GM23338 (cell line): ENCODE measurements at regions not wholly inside any gene's neighbourhood (a gene's known extent, or its start where the extent isn't known, plus 50 kb on each side); places are given as distances from the start of the nearest gene placed in this dataset.
"Not testable (repeated sequence)": the region's sequence is repeated elsewhere in the genome, so short reads cannot be mapped to it uniquely, and the experiment has no call there.

Experiments used
- CTCF ChIP-seq, 2 experiments: fragments of 200-600 bp in 1 of 2; sonication (generic) in 1 of 2; conservative IDR thresholded peaks; 2 replicates each; pipeline versions ENCODE4 v1.5.1 to v1.6.1; 2016 to 2017; ENCODE audit warnings: antibody characterized with exemption in 2 of 2, low read depth in 2 of 2, mild to moderate bottlenecking in 2 of 2, moderate library complexity in 1 of 2
- EZH2 ChIP-seq: fragments of 200-600 bp; sonication (generic); IDR thresholded peaks from one replicate; pipeline ENCODE4 v1.8.0; 2017; ENCODE audit warnings: antibody characterized with exemption, mild to moderate bottlenecking, low read depth; ENCODE audit not compliant: unreplicated experiment
- POLR2AphosphoS5 ChIP-seq: IDR thresholded peaks from 2 replicates; pipeline ENCODE4 v1.6.1; 2016; ENCODE audit warnings: antibody characterized with exemption, low read depth
- REST ChIP-seq: IDR thresholded peaks from one replicate; pipeline ENCODE4 v1.6.1; 2018; ENCODE audit warnings: antibody characterized with exemption; ENCODE audit not compliant: unreplicated experiment

DNA sequence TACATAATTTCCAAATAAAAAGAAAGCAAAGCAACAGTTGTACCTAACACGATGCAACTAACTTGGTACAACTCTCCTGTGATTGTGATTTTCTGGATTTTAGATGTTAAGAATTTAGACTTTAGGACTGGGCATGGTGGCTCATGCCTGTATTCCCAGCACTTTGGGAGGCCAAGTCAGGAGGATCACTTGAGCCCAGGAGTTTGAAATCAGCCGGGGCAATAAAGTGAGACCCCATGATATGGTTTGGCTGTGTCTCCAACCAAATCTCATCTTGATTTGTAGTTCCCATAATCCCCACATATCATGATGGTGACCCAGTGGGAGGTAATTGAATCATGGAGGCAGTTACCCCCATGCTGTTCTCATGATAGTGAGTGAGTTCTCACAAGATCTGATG is 5285.6 kb upstream of the TPTE start:
- not testable (repeated sequence) for TF ChIP-seq POLR2AphosphoS5; CTCF (conservative IDR thresholded peaks at IDR 0.05; ENCODE audit: low read depth in 2 of 2); EZH2; REST
